ENCODE measurements at regions not wholly inside any gene's neighbourhood (a gene's known extent, or its start where the extent isn't known, plus 50 kb on each side); places are given as distances from the start of the nearest gene placed in this dataset.

GRCh38 chr10:120978589-120979252 is 127.6 kb downstream of the WDR11 start:
- peaks cover 13% of the 10 kb centered on the region for H3K9me3 Mint-ChIP-seq
- H3K4me3 Mint-ChIP-seq, result no peak overlapping the region
- intact Hi-C loops (cut with micrococcal nuclease), result no loop called here
- H3K36me3 Mint-ChIP-seq (ENCODE audit: low read depth), result no peaks in the 10 kb centered on the region
- H3K27me3 Mint-ChIP-seq, result peaks cover 90% of the 10 kb centered on the region
- H3K4me1 Mint-ChIP-seq (ENCODE audit: low read depth), result no peaks in the 10 kb centered on the region
- no peak overlapping the region for H3K27ac Mint-ChIP-seq

- Mint-ChIP-seq H3K27ac (no peak overlapping the region), H3K4me3 (no peak overlapping the region), H3K36me3 (ENCODE audit: low read depth) (no peaks in the 10 kb centered on the region), H3K27me3 (peaks cover 87% of the 10 kb centered on the region), H3K9me3 (peaks cover 6% of the 10 kb centered on the region), H3K4me1 (ENCODE audit: low read depth) (no peaks in the 10 kb centered on the region)
- intact Hi-C loops (cut with micrococcal nuclease), result no loop called here
Measured at GRCh38 chr10:120979435-120980278, 128.5 kb downstream of the WDR11 start.

- Mint-ChIP-seq H3K27me3 (peaks cover 86% of the 10 kb centered on the region), H3K4me1 (ENCODE audit: low read depth) (no peaks in the 10 kb centered on the region), H3K36me3 (ENCODE audit: low read depth) (no peaks in the 10 kb centered on the region), H3K4me3 (no peak overlapping the region), H3K9me3 (no peaks in the 10 kb centered on the region), H3K27ac (no peak overlapping the region)
- intact Hi-C loops (cut with micrococcal nuclease), result no loop called here
Measured at GRCh38 chr10:120980279-120981255, 129.4 kb downstream of the WDR11 start.

- Mint-ChIP-seq H3K4me3 (no peak overlapping the region), H3K9me3 (peaks cover 3% of the 10 kb centered on the region), H3K4me1 (ENCODE audit: low read depth) (no peaks in the 10 kb centered on the region), H3K27ac (no peak overlapping the region), H3K36me3 (ENCODE audit: low read depth) (no peaks in the 10 kb centered on the region), H3K27me3 (peaks cover 77% of the 10 kb centered on the region)
- intact Hi-C loops (cut with micrococcal nuclease), result no loop called here
Measured at GRCh38 chr10:120981601-120982391, 130.6 kb downstream of the WDR11 start.

- no peak overlapping the region for H3K27ac Mint-ChIP-seq
Measured at GRCh38 chr10:120982507-120982906, 131.3 kb downstream of the WDR11 start.

GRCh38 chr10:120983721-120984120 is 132.6 kb downstream of the WDR11 start:
- Mint-ChIP-seq H3K27me3 (peaks cover 66% of the 10 kb centered on the region), H3K4me1 (ENCODE audit: low read depth) (peaks cover 6% of the 10 kb centered on the region), H3K36me3 (ENCODE audit: low read depth) (no peaks in the 10 kb centered on the region), H3K9me3 (peaks cover 22% of the 10 kb centered on the region), H3K27ac (no peak overlapping the region), H3K4me3 (no peak overlapping the region)
- intact Hi-C loops (cut with micrococcal nuclease), result no loop called here

More at GRCh38 chr10:120982507-120982906, 131.3 kb downstream of the WDR11 start:
- H3K9me3 Mint-ChIP-seq, result peaks cover 10% of the 10 kb centered on the region
- H3K4me1 Mint-ChIP-seq (ENCODE audit: low read depth), result peaks cover 5% of the 10 kb centered on the region
- intact Hi-C loops (cut with micrococcal nuclease), result no loop called here
- no peak overlapping the region for H3K4me3 Mint-ChIP-seq
- H3K36me3 Mint-ChIP-seq (ENCODE audit: low read depth), result no peaks in the 10 kb centered on the region
- peaks cover 76% of the 10 kb centered on the region for H3K27me3 Mint-ChIP-seq

- no peaks in the 10 kb centered on the region for H3K36me3 Mint-ChIP-seq (ENCODE audit: low read depth)
- intact Hi-C loops (cut with micrococcal nuclease), result no loop called here
- peaks cover 27% of the 10 kb centered on the region for H3K9me3 Mint-ChIP-seq
- H3K27me3 Mint-ChIP-seq, result peaks cover 65% of the 10 kb centered on the region
- no peak overlapping the region for H3K4me3 Mint-ChIP-seq
- H3K27ac Mint-ChIP-seq, result no peak overlapping the region
- H3K4me1 Mint-ChIP-seq (ENCODE audit: low read depth), result peaks cover 6% of the 10 kb centered on the region
Measured at GRCh38 chr10:120984221-120984620, 133.1 kb downstream of the WDR11 start.

- Mint-ChIP-seq H3K4me3 (no peak overlapping the region), H3K27me3 (peaks cover 35% of the 10 kb centered on the region), H3K36me3 (ENCODE audit: low read depth) (no peaks in the 10 kb centered on the region), H3K27ac (no peak overlapping the region), H3K4me1 (ENCODE audit: low read depth) (peaks cover 6% of the 10 kb centered on the region), H3K9me3 (peaks cover 50% of the 10 kb centered on the region)
- intact Hi-C loops (cut with micrococcal nuclease), result no loop called here
Measured at GRCh38 chr10:120987359-120987758, 136.2 kb downstream of the WDR11 start.

GRCh38 chr10:120988751-120989150 is 137.6 kb downstream of the WDR11 start:
- intact Hi-C loops (cut with micrococcal nuclease), result no loop called here
- Mint-ChIP-seq H3K9me3 (peaks cover 50% of the 10 kb centered on the region), H3K36me3 (ENCODE audit: low read depth) (no peaks in the 10 kb centered on the region), H3K27me3 (peaks cover 26% of the 10 kb centered on the region), H3K4me1 (ENCODE audit: low read depth) (peaks cover 6% of the 10 kb centered on the region), H3K27ac (no peak overlapping the region), H3K4me3 (no peak overlapping the region)

GRCh38 chr10:120989279-120989678 is 138.1 kb downstream of the WDR11 start:
- H3K4me1 Mint-ChIP-seq (ENCODE audit: low read depth), result peaks cover 6% of the 10 kb centered on the region
- no peak overlapping the region for H3K4me3 Mint-ChIP-seq
- peaks cover 50% of the 10 kb centered on the region for H3K9me3 Mint-ChIP-seq
- H3K27ac Mint-ChIP-seq, result no peak overlapping the region
- H3K36me3 Mint-ChIP-seq (ENCODE audit: low read depth), result no peaks in the 10 kb centered on the region
- intact Hi-C loops (cut with micrococcal nuclease), result no loop called here
- peaks cover 22% of the 10 kb centered on the region for H3K27me3 Mint-ChIP-seq

- H3K4me3 Mint-ChIP-seq, result no peak overlapping the region
Measured at GRCh38 chr10:120989996-120990598, 138.9 kb downstream of the WDR11 start.

GRCh38 chr10:120990831-120991230 is 139.7 kb downstream of the WDR11 start:
- intact Hi-C loops (cut with micrococcal nuclease), result no loop called here
- H3K27me3 Mint-ChIP-seq, result peaks cover 12% of the 10 kb centered on the region
- H3K27ac Mint-ChIP-seq, result no peak overlapping the region
- H3K9me3 Mint-ChIP-seq, result peaks cover 50% of the 10 kb centered on the region
- peaks cover 6% of the 10 kb centered on the region for H3K4me1 Mint-ChIP-seq (ENCODE audit: low read depth)
- H3K36me3 Mint-ChIP-seq (ENCODE audit: low read depth), result no peaks in the 10 kb centered on the region
- no peak overlapping the region for H3K4me3 Mint-ChIP-seq

More at GRCh38 chr10:120989996-120990598, 138.9 kb downstream of the WDR11 start:
- no peaks in the 10 kb centered on the region for H3K36me3 Mint-ChIP-seq (ENCODE audit: low read depth)
- intact Hi-C loops (cut with micrococcal nuclease), result no loop called here
- H3K27ac Mint-ChIP-seq, result no peak overlapping the region
- H3K9me3 Mint-ChIP-seq, result peaks cover 50% of the 10 kb centered on the region
- peaks cover 15% of the 10 kb centered on the region for H3K27me3 Mint-ChIP-seq
- peaks cover 6% of the 10 kb centered on the region for H3K4me1 Mint-ChIP-seq (ENCODE audit: low read depth)

- Mint-ChIP-seq H3K4me1 (ENCODE audit: low read depth) (no peaks in the 10 kb centered on the region), H3K27me3 (peaks cover 8% of the 10 kb centered on the region), H3K36me3 (ENCODE audit: low read depth) (no peaks in the 10 kb centered on the region), H3K27ac (no peak overlapping the region), H3K9me3 (peaks cover 34% of the 10 kb centered on the region), H3K4me3 (no peak overlapping the region)
- intact Hi-C loops (cut with micrococcal nuclease), result no loop called here
Measured at GRCh38 chr10:120993089-120993488, 141.9 kb downstream of the WDR11 start.

Data from dendritic cell treated with granulocyte-macrophage colony-stimulating factor and Interleukin-4, amounts not matched to agents 40 ng/mL and 50 ng/mL, for 4 days (primary cell).